Mucosa of rectum (tissue), 2 donors: ENCODE measurements at regions not wholly inside any gene's neighbourhood (a gene's known extent, or its start where the extent isn't known, plus 50 kb on each side); places are given as distances from the start of the nearest gene placed in this dataset.
"Not testable (repeated sequence)": the region's sequence is repeated elsewhere in the genome, so short reads cannot be mapped to it uniquely, and the experiment has no call there.

ENCODE experiments used
- H3K27ac ChIP-seq, 2 donors: one replicate each; pipeline ENCODE4 v1.7.0; 2013; ENCODE audit warnings: inconsistent platforms in 2 of 2, low read depth in 2 of 2, low read length in 2 of 2
- H3K27me3 ChIP-seq, 2 donors: one replicate each; pipeline ENCODE4 v1.7.0; 2013; ENCODE audit warnings: low read length in 2 of 2; ENCODE audit not compliant: control insufficient read depth in 2 of 2, insufficient read depth in 2 of 2
- H3K36me3 ChIP-seq, 2 donors: one replicate each; pipeline ENCODE4 v1.7.0; 2013; ENCODE audit warnings: low read length in 2 of 2; ENCODE audit not compliant: control insufficient read depth in 2 of 2, insufficient read depth in 2 of 2
- H3K4me1 ChIP-seq, 2 donors: one replicate each; pipeline ENCODE4 v1.7.0; 2013; ENCODE audit warnings: low read length in 2 of 2, mild to moderate bottlenecking in 1 of 2; ENCODE audit not compliant: control insufficient read depth in 2 of 2, insufficient read depth in 2 of 2
- H3K4me3 ChIP-seq, 2 donors: one replicate each; pipeline ENCODE4 v1.7.0; 2013; ENCODE audit warnings: low read length in 2 of 2
- H3K9ac ChIP-seq, 2 donors: one replicate each; pipeline ENCODE4 v1.7.0; 2013; ENCODE audit warnings: low read length in 2 of 2, low read depth in 1 of 2, mild to moderate bottlenecking in 1 of 2
- H3K9me3 ChIP-seq, 2 donors: one replicate each; pipeline ENCODE4 v1.7.0; 2013; ENCODE audit warnings: low read length in 2 of 2; ENCODE audit not compliant: control insufficient read depth in 2 of 2
- donor health status: healthy.
- donor health status: Normal muscosa, but diverticular disease.

- no peak overlapping the region for H3K27ac ChIP-seq
These were observed 60.1 kb upstream of the FAM171A1 start for GRCh38 chr10:15430969-15431771.

GRCh38 chr10:15428681-15429080 is 57.6 kb upstream of the FAM171A1 start:
- no peaks in the 10 kb centered on the region for H3K4me1 ChIP-seq
- no peaks in the 10 kb centered on the region for H3K36me3 ChIP-seq

More at GRCh38 chr10:15430969-15431771, 60.1 kb upstream of the FAM171A1 start:
- no peaks in the 10 kb centered on the region for H3K9me3 ChIP-seq
- H3K9ac ChIP-seq = no peak overlapping the region
- no peaks in the 10 kb centered on the region for H3K4me1 ChIP-seq
- no peak overlapping the region for H3K4me3 ChIP-seq
- H3K36me3 ChIP-seq = no peaks in the 10 kb centered on the region
- no peaks in the 10 kb centered on the region for H3K27me3 ChIP-seq

GRCh38 chr10:15427843-15428414 is 56.8 kb upstream of the FAM171A1 start:
- Histone ChIP-seq H3K36me3 (no peaks in the 10 kb centered on the region), H3K9me3 (no peaks in the 10 kb centered on the region), H3K9ac (no peak overlapping the region), H3K4me3 (no peak overlapping the region), H3K27ac (no peak overlapping the region), H3K27me3 (no peaks in the 10 kb centered on the region), H3K4me1 (no peaks in the 10 kb centered on the region)

More at GRCh38 chr10:15428681-15429080, 57.6 kb upstream of the FAM171A1 start:
- Histone ChIP-seq H3K9ac (no peak overlapping the region), H3K27me3 (no peaks in the 10 kb centered on the region), H3K27ac (no peak overlapping the region), H3K9me3 (no peaks in the 10 kb centered on the region), H3K4me3 (no peak overlapping the region)

- H3K4me3 ChIP-seq = no peak overlapping the region
- no peak overlapping the region for H3K9ac ChIP-seq
- H3K4me1 ChIP-seq = no peaks in the 10 kb centered on the region
- no peaks in the 10 kb centered on the region for H3K27me3 ChIP-seq
- no peaks in the 10 kb centered on the region for H3K9me3 ChIP-seq
- no peak overlapping the region for H3K27ac ChIP-seq
- no peaks in the 10 kb centered on the region for H3K36me3 ChIP-seq
These were observed 55.5 kb upstream of the FAM171A1 start for GRCh38 chr10:15426558-15426957.

- Histone ChIP-seq H3K9me3 (no peaks in the 10 kb centered on the region), H3K27ac (no peak overlapping the region), H3K4me3 (no peak overlapping the region), H3K27me3 (no peaks in the 10 kb centered on the region), H3K4me1 (no peaks in the 10 kb centered on the region), H3K9ac (no peak overlapping the region), H3K36me3 (no peaks in the 10 kb centered on the region)
These were observed 55.0 kb upstream of the FAM171A1 start for GRCh38 chr10:15426115-15426514.

- not testable (repeated sequence) for H3K4me3 ChIP-seq, H3K9ac ChIP-seq, H3K4me1 ChIP-seq, H3K36me3 ChIP-seq, H3K9me3 ChIP-seq, H3K27ac ChIP-seq, H3K27me3 ChIP-seq
These were observed 50.8 kb upstream of the FAM171A1 start for GRCh38 chr10:15421875-15422274.
